HG03159 (cell line): ENCODE measurements at regions not wholly inside any gene's neighbourhood (a gene's known extent, or its start where the extent isn't known, plus 50 kb on each side); places are given as distances from the start of the nearest gene placed in this dataset.
A peak's percentile ranks its signal among the peaks of the same experiment; 100 is the strongest.

Experiments
- ATAC-seq: cut with Tn5 transposase; IDR thresholded peaks from one replicate; pipeline ENCODE4 v1.9.1; 2021; ENCODE audit warnings: mild to moderate bottlenecking, moderate library complexity; ENCODE audit not compliant: unreplicated experiment

DNA sequence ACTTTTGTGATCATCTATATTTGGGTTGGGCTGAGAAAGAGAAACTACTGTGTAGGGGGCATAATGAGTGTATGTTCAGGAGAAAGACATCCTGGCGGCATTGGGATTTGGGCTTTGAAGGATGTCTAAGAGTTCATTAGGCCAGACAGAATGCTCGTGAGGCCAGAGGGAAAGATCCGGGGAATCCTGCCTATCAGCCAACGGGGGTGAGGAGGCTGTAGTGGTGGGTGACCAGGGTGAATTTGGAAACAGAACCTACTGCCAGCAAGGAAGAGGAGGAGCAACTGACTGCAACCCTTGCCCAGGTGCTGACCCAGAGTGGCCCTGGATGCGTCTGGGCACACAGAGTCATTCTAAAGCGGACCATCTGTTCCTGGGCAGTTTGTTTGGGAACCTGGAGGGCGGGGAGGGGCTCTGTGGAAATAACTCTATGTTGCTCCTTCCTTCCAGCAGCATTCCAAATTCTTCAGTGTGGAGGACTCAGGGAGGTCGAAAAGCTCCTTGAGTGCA is 56.9 kb upstream of the ECE1 start:
- ATAC-seq: no peak

DNA sequence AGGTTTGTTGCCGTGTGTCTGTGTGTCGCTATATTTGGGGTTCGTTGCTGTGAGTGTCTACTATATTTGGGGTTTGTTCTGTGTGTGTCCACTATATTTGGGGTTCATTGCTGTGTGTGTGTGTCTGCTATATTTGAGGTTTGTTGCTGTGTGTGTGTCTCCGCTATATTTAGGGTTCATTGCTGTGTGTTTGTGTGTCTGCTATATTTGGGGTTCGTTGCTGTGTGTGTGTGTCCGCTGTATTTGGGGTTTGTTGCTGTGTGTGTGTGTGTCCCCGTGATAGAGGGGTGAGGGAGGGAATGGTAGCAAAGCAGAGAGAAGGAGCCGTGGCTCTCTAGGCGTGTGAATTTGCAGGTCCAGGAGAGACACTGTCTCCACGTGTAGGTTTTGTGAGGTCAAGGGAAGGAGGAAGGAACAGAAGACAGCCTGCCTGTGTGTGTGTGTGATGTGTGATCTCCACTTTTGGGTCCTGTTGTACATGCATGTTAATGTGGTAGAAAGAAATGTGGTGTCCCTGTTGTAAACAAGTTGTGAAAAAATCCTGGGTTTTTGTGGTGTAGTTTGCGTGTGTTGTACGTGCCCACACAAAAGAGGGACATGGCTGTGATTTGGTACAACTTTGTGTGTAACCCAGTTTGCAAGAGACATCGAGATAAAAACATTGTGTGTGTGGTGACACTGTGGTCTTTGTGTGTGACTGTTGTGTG is 56.3 kb upstream of the ECE1 start:
- ATAC-seq: no peak

DNA sequence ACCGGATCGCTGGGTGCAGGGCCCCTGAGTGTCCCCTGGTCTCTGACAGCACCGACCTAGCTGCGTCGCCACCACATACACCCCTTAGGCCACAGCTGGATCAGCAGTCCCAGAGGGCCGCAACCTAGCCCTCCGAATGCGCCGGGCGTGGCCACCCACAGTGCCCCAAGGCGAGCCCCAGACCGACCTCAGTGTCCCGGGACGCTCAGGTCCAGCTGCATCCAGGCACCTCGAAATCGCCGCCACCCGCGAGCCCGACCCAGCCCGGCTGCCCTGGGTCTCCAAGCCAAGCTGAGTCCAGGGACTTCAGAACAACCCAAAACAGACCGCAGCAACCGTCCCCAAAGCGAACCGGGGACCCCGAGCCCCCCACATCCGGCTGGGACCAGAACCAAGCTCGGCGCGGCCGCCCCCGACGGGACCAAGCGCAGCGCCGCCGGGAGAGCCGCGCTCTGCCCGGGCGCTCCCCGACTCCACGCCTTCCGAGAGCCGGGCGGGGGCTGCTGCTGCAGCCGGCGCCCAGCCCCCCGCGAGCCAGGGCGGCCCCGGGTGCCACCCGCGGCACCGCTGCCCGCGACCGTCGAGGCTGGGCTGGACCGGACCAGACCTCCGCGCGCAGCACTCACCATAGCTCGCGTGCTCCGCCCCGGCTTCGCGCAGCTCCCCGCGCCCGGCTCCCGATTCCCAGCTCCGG is 54.6 kb upstream of the ECE1 start:
- peak; percentile 26 for ATAC-seq

DNA sequence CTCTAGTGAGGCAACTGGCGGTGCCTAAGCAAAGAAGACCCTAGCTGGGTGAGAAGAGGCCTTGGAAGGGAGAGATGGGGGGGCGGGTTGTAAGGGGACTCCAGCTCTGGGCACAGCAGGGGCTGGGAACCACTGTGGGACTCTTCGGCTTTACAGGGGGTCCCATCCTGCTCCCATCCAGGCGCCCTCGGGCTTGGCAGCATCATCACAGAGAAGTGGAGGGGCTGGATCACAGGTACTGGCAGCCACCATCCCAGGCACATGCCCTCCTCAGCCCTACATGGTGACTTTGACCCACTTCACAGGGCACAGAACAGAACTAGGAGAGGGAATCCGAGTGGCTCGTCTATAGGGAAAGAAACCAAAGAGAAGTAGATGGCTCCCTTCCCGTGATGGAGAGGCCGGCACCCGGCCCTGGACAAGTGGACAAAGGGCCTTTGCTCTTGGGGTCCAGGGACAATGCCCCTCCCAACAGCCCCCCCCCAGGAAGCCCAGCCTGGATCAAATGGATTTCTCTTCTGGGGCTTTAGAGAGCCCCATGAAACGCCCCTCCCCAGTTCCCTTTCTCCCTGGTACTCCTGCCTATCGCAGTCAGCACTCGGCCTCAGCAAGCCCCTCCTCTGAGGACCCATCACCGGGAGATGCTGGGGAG is 54.0 kb upstream of the ECE1 start:
- no peak for ATAC-seq

DNA sequence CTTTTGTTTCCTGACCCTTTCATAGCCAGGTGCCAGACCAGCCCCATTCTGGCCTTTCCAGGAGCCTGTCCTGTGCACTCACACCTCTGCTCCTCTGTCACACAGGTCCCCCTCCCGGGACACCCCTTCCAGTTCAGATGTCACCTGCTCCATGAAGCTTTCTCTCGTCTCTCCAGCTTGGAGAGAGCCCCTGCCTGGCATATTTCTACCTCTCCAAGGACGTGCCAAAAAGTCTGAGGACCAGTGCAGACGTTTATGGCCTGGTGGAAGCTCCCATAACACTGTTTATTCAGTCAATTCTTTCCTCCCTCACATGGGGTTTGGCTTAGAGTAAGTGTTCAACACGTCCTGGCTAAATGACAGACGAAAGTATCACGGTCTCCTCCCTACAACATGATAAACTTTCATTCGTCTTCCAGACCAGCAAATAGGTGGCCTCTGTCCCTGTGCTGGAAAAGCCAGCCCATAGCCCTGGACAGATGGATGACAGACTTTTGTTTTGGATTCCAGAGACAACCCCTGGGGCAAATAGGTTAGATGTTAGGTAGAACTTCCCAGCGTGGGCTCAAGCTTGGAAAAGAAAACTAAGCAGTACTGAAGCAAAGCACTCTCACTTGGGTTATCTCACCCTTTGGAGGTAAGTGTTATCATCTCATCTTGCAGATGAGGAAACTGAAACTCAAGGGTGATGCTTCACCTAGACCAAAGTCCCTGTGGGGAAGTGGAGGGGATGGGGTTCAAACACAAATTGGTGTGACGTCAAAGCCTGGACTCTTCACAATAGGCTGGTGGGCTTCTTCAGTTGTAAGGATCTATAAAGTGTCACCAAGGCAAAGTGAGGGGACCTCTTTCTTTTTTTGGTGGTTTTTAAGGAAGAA is 52.9 kb upstream of the ECE1 start:
- ATAC-seq: no peak

DNA sequence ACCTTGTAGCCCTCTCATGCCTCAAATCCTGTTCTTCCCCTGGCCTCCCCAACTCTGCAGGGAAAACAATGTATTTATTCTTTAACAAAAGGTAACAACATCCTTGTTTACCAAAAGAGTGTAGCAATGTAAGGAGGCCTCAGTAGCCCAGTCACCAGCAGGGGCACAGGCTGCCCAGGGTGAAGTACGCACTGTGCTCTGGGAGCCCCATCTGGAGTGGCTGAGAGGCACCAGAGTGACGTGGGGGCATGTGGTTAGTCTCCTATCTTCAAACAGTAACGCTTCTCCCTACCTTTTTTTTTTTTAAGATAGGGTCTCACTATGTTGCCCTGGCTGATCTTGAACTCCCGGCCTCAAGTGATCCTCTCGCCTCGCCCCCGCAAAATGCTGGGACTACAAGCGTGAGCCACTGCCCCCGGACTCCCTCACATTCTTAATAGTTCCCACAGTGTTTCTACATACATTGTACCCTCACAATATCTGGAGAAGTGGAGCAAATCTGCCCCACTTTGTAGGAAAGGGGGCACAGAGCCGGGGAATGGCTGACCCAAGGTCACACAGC is 51.3 kb upstream of the ECE1 start:
- no peak for ATAC-seq

DNA sequence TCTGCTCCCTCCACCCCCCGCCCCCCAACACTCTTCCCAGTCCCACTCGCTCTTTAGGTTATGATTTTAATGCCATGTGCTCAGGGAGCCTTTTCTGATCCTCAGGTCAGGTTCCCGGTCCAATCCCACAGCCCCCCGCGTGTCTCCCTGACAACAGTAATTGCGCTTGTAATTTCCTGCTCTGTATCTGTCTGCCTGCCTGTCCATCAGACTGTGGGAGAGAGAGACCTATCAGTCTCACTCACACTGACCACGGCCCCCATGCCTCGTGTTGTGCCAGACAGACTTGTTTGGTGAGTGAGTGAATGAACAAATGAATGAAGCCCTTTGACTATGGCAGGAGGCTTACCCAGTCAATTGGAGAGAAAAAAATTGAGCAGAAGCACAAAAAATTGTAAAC is 50.8 kb upstream of the ECE1 start:
- no peak for ATAC-seq

DNA sequence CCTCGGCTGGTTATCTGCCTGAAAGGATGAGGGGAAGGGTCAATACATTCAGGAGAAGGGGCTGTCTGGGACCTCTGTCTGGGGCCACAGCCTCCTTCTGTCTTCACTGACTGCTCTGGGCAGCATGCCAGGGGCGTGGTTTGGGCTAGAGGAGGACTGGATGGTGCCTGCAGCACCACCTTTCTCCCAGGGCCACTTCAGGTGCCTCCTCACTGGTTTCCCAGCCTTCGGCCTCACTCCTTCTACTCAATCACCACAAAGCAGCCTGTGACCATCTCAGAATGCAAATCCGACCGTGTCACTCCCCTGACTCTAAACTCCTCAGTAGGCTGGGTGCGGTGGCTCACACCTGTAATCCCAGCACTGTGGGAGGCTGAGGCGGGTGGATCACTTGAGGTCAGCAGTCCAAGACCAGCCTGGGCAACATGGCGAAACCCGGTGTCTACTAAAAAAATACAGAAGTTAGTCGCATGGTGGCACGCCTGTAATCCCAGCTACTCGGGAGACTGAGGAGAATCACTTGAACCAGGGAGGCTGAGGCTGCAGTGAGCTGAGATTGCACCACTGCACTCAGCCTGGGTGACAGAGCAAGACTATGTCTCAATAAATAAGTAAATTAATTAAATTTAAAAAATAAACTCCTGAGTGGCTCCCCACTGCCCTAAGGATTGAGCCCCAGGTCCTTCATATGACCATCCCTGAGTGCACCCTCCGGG is 50.1 kb upstream of the ECE1 start:
- ATAC-seq: no peak
